D721Med (cell line): ENCODE measurements at regions not wholly inside any gene's neighbourhood (a gene's known extent, or its start where the extent isn't known, plus 50 kb on each side); places are given as distances from the start of the nearest gene placed in this dataset.

Experiments used
- DNase-seq: peaks from one replicate; pipeline ENCODE4 v3.0.0; 2011; ENCODE audit warnings: low spot score; ENCODE audit not compliant: insufficient read length
- FAIRE-seq: peaks from 2 replicates; lab custom pipeline; 2011; peaks lifted over from hg19 to GRCh38; lab: Jason Lieb, UNC
- CTCF ChIP-seq: IDR thresholded peaks from 2 replicates; pipeline ENCODE4 v1.5.1; 2012; ENCODE audit warnings: mild to moderate bottlenecking, control low read depth; ENCODE audit not compliant: insufficient read depth; ENCODE audit errors: missing control alignments

- DNase-seq (no peak), FAIRE-seq (no peak)
- TF ChIP-seq CTCF, result no peak
Measured at GRCh38 chr10:20963056-20963455, 65.9 kb upstream of the NEBL start.

GRCh38 chr10:20962165-20962564 lies 65.1 kb upstream of the NEBL start:
- TF ChIP-seq CTCF, result no peak
- DNase-seq, result no peak
- FAIRE-seq, result no peak

DNA sequence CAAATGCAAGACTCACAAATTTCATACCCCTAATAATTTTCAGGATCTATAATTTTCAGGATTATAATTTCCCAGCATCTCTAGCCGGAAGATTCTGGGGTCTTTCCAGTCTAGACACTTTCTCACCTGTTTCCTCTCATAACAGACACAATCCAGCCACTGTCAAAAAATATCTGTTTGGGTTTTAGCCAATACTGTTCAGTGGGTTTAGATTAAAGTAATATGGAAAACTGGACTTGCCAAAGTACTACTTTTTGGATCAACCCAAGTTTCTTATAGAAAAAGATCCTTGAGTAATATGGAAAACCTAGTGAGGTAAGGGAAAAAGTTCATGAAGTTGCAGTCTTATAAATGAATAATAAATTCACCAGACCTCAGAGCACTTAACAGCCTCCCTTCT lies 62.1 kb upstream of the NEBL start:
- no peak for DNase-seq
- no peak for TF ChIP-seq CTCF
- FAIRE-seq, result no peak

DNA sequence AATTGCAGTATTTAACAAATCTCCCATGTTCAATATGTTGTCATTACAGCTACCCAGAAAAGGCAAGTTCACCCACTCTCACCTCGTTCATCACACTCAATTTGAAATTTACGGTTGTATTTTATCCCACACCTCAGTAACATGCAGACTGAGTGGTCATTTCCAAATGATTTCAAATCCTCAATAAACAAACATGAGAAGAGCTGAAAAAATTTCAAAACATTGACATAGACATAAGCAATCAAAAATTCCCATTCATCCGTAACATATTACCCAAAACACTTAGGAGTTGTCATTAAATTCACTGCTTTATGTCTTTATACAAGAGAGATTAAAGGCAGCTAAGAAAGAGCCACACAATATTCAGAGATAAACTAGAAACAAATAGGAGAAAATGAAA lies 61.7 kb upstream of the NEBL start:
- TF ChIP-seq CTCF, result no peak
- DNase-seq, result no peak
- FAIRE-seq, result no peak

GRCh38 chr10:20958225-20958624 lies 61.1 kb upstream of the NEBL start:
- no peak for DNase-seq
- FAIRE-seq, result no peak
- TF ChIP-seq CTCF, result no peak

GRCh38 chr10:20957744-20958143 lies 60.6 kb upstream of the NEBL start:
- DNase-seq (no peak), FAIRE-seq (no peak)
- no peak for TF ChIP-seq CTCF

DNA sequence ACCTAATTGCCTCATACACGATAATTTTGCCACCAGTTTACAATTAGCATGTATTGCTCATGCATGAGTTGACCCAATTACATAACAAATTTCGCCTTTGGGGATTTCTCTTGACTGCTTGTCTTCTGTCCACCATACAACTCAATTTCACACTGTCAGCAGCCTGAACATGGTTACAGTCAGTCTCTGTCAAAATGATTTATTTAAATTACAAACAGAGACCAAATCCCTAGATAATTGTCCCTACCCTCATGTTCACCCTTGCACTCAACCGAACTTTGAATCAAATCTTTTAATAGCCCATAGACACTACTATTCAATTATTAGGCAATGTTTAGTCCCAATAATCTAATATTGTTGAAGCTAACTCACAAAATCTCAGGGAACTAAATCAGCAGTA lies 59.7 kb upstream of the NEBL start:
- no peak for TF ChIP-seq CTCF
- no peak for DNase-seq
- no peak for FAIRE-seq
